GM12892 (cell line): ENCODE measurements at regions not wholly inside any gene's neighbourhood (a gene's known extent, or its start where the extent isn't known, plus 50 kb on each side); places are given as distances from the start of the nearest gene placed in this dataset.
"Not testable (repeated sequence)": the region's sequence is repeated elsewhere in the genome, so short reads cannot be mapped to it uniquely, and the experiment has no call there.

Experiments
- DNase-seq: peaks from one replicate; pipeline ENCODE4 v3.0.0; 2011; ENCODE audit not compliant: insufficient read length
- FAIRE-seq: peaks from 2 replicates; lab custom pipeline; 2011; peaks lifted over from hg19 to GRCh38; lab: Jason Lieb, UNC
- POLR2A ChIP-seq: IDR thresholded peaks from 2 replicates; pipeline ENCODE4 v1.6.1; 2011; ENCODE audit warnings: low read depth, low read length, control low read depth
- POLR2AphosphoS5 ChIP-seq: IDR thresholded peaks from 2 replicates; pipeline ENCODE4 v1.6.1; 2011; ENCODE audit warnings: low read depth, low read length, control low read depth
- TAF1 ChIP-seq: IDR thresholded peaks from 2 replicates; pipeline ENCODE4 v1.6.1; 2011; ENCODE audit warnings: low read depth, mild to moderate bottlenecking, control low read depth, low read length, borderline replicate concordance

DNA sequence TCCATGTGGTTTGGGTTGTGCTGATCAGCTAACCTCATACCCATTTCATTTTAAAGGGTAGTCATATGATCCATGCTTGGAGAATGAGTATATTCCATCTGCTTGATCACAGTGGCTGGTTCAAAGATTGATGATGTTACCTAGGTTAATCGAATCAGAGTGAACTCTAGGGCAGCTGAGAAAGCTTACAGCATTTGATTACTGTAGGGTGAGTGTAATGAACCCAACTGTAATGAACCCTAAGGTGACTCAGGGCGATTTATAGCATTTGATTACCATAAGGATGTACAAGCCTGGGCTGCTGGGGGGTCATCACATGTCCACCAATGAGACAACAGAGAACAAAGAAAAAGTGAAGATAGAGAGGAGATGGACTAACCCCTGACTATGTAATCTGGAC, 523.1 kb downstream of the ADRA2A start:
- no peak for DNase-seq
- TF ChIP-seq POLR2A (no peak), POLR2AphosphoS5 (no peak), TAF1 (no peak)
- FAIRE-seq, result no peak

DNA sequence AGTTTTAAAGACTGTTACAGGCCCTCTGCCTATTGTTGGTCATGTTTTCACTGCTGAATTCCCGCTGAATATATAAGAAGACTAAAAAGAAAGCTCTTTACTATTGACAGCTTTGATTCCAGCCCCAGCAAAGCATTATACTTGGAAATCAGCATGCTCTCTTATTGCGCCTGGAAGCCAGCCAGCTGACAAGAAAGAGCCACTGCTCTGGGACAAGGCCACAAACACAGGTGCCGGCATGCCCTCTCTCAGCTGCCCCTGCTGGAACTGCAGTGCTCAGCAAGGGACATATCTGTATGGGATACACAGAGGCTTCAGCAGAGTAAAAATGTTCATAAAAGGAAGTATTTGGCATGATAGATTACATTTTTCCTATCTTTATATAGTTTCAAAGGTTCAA, 523.9 kb downstream of the ADRA2A start:
- FAIRE-seq (no peak), DNase-seq (no peak)
- TF ChIP-seq TAF1 (no peak), POLR2AphosphoS5 (no peak), POLR2A (no peak)

DNA sequence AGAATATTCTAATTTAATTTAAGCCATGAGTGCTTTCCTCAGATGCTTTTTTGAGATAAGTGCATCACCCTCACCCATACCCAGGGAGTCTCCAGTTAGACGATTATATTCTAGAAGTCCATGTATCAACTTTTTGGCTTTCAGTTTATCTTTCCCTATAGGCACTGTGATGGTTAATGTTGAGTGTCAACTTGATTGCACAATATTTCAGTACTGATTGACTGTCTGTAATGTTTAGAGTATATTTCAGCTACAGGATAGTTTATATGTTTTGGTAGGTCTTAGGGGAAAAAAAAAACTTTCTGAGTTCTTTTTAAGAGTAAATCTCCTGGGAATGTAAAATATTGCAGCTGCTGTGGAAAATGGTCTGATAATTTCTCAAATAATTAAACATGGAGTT, 535.4 kb downstream of the ADRA2A start:
- TF ChIP-seq POLR2A, result no peak
- no peak for TF ChIP-seq POLR2AphosphoS5
- TF ChIP-seq TAF1, result no peak
- no peak for FAIRE-seq
- DNase-seq, result no peak

DNA sequence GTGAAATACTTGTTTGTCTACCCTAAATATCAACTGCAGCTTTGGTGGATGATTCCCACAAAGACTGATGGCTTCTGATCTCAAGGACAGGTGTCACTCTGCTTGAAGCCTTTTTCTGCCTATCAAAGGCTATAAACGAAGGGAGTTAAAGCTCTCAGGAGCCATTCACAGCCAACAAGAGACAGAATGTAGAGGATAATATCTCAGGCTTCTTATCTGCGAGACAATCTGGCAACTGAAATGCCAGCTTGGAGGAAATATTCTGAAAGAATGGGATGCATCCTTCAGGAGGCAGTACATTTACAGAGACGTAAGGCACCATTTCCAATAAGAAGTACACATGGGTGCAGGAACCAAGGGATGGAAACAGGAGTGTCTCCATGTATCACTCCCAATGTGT, 549.4 kb downstream of the GPAM start:
- no peak for TF ChIP-seq POLR2A
- no peak for TF ChIP-seq TAF1
- TF ChIP-seq POLR2AphosphoS5, result no peak
- FAIRE-seq (no peak), DNase-seq (no peak)

DNA sequence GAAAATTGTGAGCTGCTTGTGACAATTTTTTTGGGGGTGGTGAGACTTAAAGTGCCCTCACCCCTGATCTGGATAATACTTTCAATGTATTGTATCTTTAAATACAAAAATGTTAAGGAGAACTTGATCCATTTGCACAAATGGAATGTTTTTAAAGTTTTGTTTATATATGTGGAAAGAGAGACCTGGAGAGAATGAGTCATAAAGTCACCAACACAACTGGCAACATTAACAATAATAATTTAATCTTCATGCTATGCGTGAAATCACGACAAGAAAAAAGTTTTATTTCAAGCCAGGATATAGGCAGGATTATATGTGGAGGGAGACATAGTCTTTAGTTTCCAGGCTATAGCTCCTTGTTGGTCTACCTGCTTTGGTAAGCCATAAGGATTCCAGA, 537.5 kb downstream of the GPAM start:
- FAIRE-seq, result no peak
- no peak for TF ChIP-seq POLR2AphosphoS5
- TF ChIP-seq POLR2A, result no peak
- no peak for TF ChIP-seq TAF1
- no peak for DNase-seq

DNA sequence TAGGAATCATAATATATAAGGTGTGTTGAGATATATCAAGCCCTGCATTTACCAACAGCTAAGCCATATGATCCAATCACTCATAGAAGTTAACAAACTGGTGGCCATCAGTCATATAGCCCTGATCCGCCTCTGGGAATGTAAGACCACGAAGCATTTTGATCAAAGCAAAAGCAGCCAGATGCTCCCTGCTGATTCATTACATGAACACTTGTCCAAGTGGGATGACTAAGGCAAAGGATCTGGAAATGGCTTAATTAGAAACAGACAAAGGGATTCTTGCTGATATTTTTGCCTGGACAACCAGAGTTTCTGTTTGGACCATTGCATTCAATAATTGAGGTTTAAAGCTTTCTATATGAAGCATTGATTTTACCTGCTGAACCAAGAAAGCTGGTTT, 535.5 kb downstream of the GPAM start:
- FAIRE-seq, result no peak
- no peak for TF ChIP-seq POLR2A
- TF ChIP-seq TAF1, result no peak
- no peak for TF ChIP-seq POLR2AphosphoS5
- DNase-seq, result no peak

DNA sequence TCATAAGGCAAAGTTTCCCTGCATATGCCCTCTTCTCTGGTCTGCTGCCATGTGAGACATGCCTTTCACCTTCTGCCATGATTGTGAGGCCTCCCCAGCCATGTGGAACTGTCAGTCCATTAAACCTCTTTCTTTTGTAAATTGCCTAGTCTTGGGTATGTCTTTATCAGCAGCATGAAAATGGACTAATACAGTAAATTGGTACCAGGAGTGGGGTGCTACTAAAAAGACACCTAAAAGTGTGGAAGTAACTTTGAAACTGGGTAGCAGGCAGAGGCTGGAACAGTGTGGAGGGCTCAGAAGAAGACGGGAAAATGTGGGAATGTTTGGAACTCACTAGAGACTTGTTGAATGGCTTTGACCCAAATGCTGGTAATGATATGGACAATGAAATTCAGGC, 534.5 kb downstream of the GPAM start:
- not testable (repeated sequence) for FAIRE-seq, DNase-seq

DNA sequence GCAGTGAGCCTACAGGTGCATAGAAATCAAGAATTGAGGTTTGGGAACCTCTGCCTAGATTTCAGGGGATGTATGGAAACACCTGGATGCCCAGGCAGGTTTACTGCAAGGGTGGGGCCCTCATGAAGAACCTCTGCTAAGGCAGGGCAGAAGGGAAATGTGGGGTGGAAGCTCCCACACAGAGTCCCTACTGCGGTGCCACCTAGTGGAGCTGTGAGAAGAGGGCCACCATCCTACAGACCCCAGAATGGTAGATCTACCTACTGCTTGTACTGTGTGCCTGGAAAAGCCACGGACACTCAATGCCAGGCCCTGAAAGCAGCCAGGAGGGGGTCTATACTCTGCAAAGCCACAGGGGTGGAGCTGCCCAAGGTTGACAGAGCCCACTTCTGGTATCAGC, 533.5 kb downstream of the GPAM start:
- DNase-seq, result no peak
- no peak for FAIRE-seq
- no peak for TF ChIP-seq POLR2AphosphoS5
- TF ChIP-seq TAF1, result no peak
- TF ChIP-seq POLR2A, result no peak

DNA sequence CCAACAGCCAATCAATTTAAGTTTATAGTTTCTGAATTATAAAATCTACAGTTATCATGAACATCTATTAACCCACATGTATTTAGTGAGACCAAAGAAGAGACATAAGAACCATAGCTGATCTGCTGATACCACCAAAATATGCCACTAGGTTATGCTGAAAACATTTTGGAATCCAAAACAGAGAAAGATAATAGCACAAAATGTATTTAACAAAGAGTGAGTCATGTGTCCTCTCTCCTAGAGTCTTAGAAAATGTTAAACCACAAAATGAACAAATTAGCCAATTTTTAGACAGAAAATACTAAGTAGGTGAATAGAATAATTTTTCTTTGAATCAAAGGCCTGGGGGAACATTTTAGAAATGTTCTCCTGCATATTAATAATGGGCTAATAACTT, 527.5 kb downstream of the GPAM start:
- TF ChIP-seq TAF1, result no peak
- FAIRE-seq (no peak), DNase-seq (no peak)

DNA sequence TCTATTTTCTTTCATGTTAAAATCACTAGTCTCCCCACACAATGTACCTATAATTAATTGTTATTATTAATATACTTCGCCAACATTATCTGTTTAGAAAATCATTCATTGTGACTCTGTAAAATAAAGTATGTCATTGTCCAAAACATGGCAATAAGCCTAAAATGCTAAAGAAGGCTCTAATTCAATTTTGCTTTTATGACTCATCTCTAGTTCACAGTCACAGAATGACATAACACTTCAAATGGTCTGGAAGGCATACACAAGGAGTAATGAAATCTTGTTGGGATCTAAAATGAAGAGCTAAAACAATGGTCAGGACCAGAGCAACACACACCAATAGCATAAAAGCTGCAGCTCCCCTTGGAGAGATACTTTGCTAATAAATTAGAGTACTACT, 505.8 kb downstream of the GPAM start:
- DNase-seq, result no peak
- no peak for TF ChIP-seq TAF1
- no peak for TF ChIP-seq POLR2AphosphoS5
- TF ChIP-seq POLR2A, result no peak

DNA sequence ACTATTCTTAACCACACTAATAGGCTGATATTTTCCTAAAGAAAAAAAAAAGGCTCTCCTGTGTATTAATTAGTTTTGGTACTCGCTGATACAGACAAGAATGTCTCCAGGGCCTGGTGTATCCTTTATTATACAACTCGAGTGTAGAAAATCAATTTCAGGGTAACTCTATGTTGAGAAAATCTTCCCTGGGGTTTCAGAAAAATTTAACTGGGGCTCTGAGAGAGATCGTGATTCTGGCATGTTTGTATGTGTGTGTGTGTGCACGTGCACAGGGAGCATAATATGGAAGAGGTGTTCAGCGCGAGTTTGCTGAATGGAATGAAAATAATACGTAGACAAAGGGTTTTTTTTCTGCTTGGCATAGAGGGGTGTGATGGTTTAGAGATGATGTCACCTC, 496.8 kb downstream of the GPAM start:
- FAIRE-seq (no peak), DNase-seq (no peak)
- TF ChIP-seq POLR2A, result no peak
- no peak for TF ChIP-seq POLR2AphosphoS5
- no peak for TF ChIP-seq TAF1

More for the DNA sequence above, 505.8 kb downstream of the GPAM start:
- no peak for FAIRE-seq

DNA sequence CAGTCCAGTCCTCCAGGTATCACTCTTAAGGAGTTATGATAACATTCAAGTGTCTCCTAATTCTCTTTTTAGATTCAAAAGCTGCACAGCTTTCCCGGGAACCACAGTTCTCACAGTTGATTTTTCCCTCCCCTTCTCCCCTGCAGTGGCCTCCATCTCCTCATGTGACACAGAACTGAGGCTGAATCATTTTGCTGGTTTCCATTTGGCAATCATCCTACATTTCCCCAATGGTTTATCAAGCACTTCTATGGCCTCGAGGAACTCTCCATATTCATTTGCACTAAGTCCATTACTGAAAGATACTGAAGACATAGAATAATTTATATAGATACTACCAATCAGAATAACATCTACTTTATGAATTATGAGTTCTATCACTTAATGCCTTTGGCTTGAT, 484.9 kb downstream of the GPAM start:
- TF ChIP-seq POLR2A, result no peak
- TF ChIP-seq TAF1, result no peak
- no peak for TF ChIP-seq POLR2AphosphoS5
- DNase-seq (no peak), FAIRE-seq (no peak)

DNA sequence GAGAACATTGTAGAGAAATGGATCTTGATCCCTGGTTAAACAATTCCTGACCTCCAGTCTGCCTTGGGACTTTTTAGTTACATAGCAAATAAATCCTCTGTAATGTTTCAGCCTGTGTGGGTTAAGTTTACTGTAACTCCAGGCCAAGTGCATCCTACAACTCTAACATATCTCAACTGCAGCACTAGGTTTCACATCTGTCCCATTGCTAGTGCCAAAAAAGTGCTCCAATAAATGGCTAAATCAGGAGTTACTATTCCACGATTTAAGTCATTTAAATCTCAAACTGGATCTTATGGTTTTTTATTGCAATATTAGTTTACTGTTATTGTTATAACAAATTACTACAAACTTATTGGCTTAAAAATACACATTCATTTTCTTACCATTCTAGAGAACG, 479.6 kb downstream of the GPAM start:
- TF ChIP-seq POLR2AphosphoS5 (no peak), TAF1 (no peak), POLR2A (no peak)
- DNase-seq (no peak), FAIRE-seq (no peak)

DNA sequence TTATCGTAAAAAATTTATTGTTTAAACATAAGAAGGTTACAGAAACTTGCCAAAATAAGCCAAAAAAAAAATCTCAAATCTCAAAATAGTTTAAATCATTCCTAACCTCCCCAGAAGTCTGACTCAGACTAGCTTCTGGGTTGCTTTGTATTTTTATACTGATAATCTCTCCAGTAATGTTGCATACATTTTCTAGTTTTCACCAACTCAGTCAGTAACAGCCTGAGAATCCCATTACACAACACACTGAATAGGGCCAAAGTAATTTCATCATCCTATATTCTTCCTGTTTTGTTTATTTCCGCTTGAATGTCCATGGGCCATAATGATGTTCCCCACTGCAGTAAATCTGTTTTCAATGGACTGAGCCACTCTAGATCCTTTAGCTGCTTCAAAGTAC, 478.5 kb downstream of the GPAM start:
- TF ChIP-seq POLR2A (no peak), POLR2AphosphoS5 (no peak), TAF1 (no peak)
- FAIRE-seq, result no peak
- DNase-seq, result no peak
